ENCODE measurements at regions not wholly inside any gene's neighbourhood (a gene's known extent, or its start where the extent isn't known, plus 50 kb on each side); places are given as distances from the start of the nearest gene placed in this dataset.
"Not testable (repeated sequence)": the region's sequence is repeated elsewhere in the genome, so short reads cannot be mapped to it uniquely, and the experiment has no call there.

DNA sequence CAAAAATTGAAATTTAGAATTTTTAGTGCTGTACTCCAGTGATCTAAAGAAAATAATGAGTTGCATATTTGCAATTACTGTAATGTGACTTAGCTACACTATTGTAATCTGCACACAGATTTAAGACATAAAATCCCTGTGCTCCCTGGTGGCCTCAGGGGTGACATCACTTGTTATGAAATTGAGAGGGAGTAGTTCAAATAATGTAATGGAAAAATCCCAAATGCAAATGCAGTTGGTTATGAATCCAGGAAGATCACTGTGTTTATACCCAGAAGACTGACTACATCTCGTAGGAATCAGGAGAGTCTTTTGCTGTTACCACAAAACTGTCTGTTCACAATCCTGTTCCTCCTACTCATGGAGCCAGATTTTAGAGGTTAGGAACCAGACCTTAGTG, 178.7 kb upstream of the FBXL17 start:
- H3K4me1 Mint-ChIP-seq: no peaks in the 10 kb centered on the region
- peaks cover 3% of the 10 kb centered on the region for H3K27me3 Mint-ChIP-seq (ENCODE audit: low read depth)
- no peak overlapping the region for H3K4me3 Mint-ChIP-seq
- H3K9me3 Mint-ChIP-seq: no peaks in the 10 kb centered on the region
- TF ChIP-seq, protein P1, sequence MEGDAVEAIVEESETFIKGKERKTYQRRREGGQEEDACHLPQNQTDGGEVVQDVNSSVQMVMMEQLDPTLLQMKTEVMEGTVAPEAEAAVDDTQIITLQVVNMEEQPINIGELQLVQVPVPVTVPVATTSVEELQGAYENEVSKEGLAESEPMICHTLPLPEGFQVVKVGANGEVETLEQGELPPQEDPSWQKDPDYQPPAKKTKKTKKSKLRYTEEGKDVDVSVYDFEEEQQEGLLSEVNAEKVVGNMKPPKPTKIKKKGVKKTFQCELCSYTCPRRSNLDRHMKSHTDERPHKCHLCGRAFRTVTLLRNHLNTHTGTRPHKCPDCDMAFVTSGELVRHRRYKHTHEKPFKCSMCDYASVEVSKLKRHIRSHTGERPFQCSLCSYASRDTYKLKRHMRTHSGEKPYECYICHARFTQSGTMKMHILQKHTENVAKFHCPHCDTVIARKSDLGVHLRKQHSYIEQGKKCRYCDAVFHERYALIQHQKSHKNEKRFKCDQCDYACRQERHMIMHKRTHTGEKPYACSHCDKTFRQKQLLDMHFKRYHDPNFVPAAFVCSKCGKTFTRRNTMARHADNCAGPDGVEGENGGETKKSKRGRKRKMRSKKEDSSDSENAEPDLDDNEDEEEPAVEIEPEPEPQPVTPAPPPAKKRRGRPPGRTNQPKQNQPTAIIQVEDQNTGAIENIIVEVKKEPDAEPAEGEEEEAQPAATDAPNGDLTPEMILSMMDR (IDR thresholded peaks at IDR 0.05; ENCODE audit: unreplicated experiment in 3 of 3): no peak
- H3K36me3 Mint-ChIP-seq (ENCODE audit: low read depth): no peaks in the 10 kb centered on the region
- no peak overlapping the region for H3K27ac Mint-ChIP-seq

DNA sequence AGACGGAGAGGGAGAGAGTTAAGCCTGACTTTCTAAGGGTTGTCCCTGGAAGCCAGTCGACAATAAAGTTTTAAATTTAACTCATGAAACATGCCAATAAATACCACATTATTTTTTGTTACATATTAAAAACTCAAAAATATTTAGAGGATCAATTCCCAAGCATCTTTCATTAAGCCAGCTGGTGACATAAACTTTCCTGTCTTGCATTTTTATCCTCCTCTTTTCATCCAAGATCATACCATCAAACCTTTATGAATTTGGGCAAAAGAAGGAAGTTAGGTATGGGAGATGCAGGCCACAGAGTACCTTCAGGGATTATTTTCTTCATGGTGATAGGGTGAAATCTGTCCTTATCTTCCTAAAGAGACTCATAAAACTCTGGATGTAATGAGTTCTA, 178.3 kb upstream of the FBXL17 start:
- TF ChIP-seq, protein P1 (IDR thresholded peaks at IDR 0.05; ENCODE audit: unreplicated experiment in 3 of 3): no peak
- H3K4me3 Mint-ChIP-seq: no peak overlapping the region
- no peaks in the 10 kb centered on the region for H3K4me1 Mint-ChIP-seq
- no peaks in the 10 kb centered on the region for H3K9me3 Mint-ChIP-seq
- H3K36me3 Mint-ChIP-seq (ENCODE audit: low read depth): no peaks in the 10 kb centered on the region
- peaks cover 3% of the 10 kb centered on the region for H3K27me3 Mint-ChIP-seq (ENCODE audit: low read depth)
- no peak overlapping the region for H3K27ac Mint-ChIP-seq

DNA sequence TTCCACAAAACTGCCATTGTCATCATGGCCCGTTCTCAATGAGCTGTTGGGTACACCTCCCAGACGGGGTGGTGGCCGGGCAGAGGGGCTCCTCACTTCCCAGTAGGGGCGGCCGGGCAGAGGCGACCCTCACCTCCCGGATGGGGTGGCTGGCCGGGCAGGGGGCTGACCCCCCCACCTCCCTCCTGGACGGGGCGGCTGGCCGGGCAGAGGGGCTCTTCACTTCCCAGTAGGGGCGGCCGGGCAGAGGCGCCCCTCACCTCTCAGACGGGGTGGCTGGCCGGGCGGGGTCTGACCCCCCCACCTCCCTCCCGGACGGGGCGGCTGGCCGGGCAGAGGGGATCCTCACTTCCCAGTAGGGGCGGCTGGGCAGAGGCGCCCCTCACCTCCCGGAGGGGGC, 176.9 kb upstream of the FBXL17 start:
- H3K4me1 Mint-ChIP-seq; H3K9me3 Mint-ChIP-seq; H3K4me3 Mint-ChIP-seq; H3K36me3 Mint-ChIP-seq (ENCODE audit: low read depth); H3K27me3 Mint-ChIP-seq (ENCODE audit: low read depth); H3K27ac Mint-ChIP-seq: not testable (repeated sequence)

DNA sequence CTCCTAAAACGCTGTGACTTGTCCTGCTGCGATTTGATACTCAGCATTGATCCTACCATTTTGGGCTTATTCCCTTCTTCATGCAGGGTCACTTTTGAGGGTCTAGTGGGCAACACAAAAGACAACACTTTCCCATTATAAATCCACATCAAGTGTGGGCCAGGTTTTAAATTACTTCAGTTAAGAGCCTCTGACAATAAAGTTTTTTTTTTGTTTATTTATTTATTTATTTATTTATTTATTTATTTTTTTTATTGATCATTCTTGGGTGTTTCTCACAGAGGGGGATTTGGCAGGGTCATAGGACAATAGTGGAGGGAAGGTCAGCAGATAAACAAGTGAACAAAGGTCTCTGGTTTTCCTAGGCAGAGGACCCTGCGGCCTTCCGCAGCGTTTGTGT, 176.2 kb upstream of the FBXL17 start:
- not testable (repeated sequence) for H3K9me3 Mint-ChIP-seq; H3K4me1 Mint-ChIP-seq; H3K27ac Mint-ChIP-seq; H3K4me3 Mint-ChIP-seq; H3K27me3 Mint-ChIP-seq (ENCODE audit: low read depth); H3K36me3 Mint-ChIP-seq (ENCODE audit: low read depth)

DNA sequence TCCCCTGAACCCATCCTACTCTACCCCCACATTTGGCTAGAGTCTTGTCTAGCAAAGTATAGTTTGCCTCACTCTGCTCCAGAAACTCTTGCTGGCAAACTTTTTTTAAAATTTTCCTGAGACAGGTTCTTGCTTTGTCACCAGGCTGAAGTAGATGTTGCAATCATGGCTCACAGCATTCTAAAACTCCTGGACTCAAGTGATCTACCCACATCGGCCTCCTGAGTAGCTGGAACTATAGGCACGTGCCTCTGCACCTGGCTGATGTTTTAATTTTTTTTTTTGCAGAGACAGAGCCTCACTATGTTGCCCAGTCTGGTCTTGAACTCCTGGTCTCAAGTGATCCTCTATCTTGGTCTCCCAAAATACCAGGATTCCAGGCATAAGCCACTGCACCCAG, 175.8 kb upstream of the FBXL17 start:
- no peaks in the 10 kb centered on the region for H3K27me3 Mint-ChIP-seq (ENCODE audit: low read depth)
- no peaks in the 10 kb centered on the region for H3K36me3 Mint-ChIP-seq (ENCODE audit: low read depth)
- H3K4me1 Mint-ChIP-seq: no peaks in the 10 kb centered on the region
- H3K27ac Mint-ChIP-seq: no peak overlapping the region
- TF ChIP-seq, protein P1 (IDR thresholded peaks at IDR 0.05; ENCODE audit: unreplicated experiment in 3 of 3): no peak
- no peak overlapping the region for H3K4me3 Mint-ChIP-seq
- H3K9me3 Mint-ChIP-seq: no peaks in the 10 kb centered on the region

DNA sequence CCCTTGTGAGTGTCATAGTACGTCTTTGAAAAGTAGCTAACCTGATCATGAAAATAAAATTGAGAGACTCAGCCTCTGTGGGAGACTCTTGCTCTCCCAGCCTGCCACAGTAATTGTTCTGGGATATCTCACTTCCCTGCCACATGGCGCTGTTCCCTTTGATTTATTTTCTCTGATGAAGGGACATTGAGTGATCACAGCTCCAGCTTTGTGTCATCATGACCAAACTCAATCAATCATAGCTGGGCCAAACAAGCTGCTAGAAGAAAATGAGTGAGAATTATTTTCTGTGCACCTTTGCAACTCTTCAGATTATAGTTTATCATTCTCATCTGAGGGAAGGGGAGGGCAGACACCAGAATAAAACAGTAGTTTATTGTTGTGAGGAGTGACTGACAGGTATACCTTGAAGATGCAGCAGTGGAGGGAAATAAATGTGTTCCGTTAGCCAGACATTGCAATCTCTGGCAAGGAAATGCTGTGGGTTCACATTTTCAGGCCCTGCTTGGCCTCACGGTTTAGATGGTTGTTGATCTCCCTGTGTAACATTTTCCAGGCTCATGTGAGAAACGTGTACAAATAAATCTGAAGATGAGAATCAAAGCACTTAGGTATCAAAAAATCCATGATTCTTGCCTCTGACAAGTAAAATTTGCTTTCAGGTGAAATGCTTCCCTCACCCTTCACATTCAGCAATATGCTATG, 174.7 kb upstream of the FBXL17 start:
- H3K4me1 Mint-ChIP-seq: no peaks in the 10 kb centered on the region
- H3K27ac Mint-ChIP-seq: no peak overlapping the region
- TF ChIP-seq, protein P1 (IDR thresholded peaks at IDR 0.05; ENCODE audit: unreplicated experiment in 3 of 3): no peak
- H3K9me3 Mint-ChIP-seq: no peaks in the 10 kb centered on the region
- H3K27me3 Mint-ChIP-seq (ENCODE audit: low read depth): no peaks in the 10 kb centered on the region
- H3K36me3 Mint-ChIP-seq (ENCODE audit: low read depth): no peaks in the 10 kb centered on the region
- no peak overlapping the region for H3K4me3 Mint-ChIP-seq

Data from nephron (organoid).